ENCODE measurements at regions not wholly inside any gene's neighbourhood (a gene's known extent, or its start where the extent isn't known, plus 50 kb on each side); places are given as distances from the start of the nearest gene placed in this dataset.

- Histone ChIP-seq H3K27ac (ENCODE audit: low read depth, low read length) (no peak overlapping the region), H3K27me3 (ENCODE audit: insufficient read depth, low read length) (peaks cover 33% of the 10 kb centered on the region), H3K4me3 (ENCODE audit: low read depth, low read length) (no peak overlapping the region), H2AFZ (ENCODE audit: low read length, unreplicated experiment) (no peak overlapping the region), H3K79me2 (ENCODE audit: control insufficient read depth, insufficient read depth, low read length, unreplicated experiment) (no peaks in the 10 kb centered on the region), H3K36me3 (ENCODE audit: insufficient read depth, low read length) (no peaks in the 10 kb centered on the region), H3K4me1 (ENCODE audit: control insufficient read depth, insufficient read depth, low read length, unreplicated experiment) (no peaks in the 10 kb centered on the region)
These were observed 68.0 kb upstream of the NRIP1 start for GRCh38 chr21:15132781-15133180.

GRCh38 chr21:15134701-15135470, 70.1 kb upstream of the NRIP1 start:
- Histone ChIP-seq H3K27ac (ENCODE audit: low read depth, low read length) (no peak overlapping the region), H3K27me3 (ENCODE audit: insufficient read depth, low read length) (peaks cover 54% of the 10 kb centered on the region), H3K4me3 (ENCODE audit: low read depth, low read length) (no peak overlapping the region), H2AFZ (ENCODE audit: low read length, unreplicated experiment) (no peak overlapping the region), H3K79me2 (ENCODE audit: control insufficient read depth, insufficient read depth, low read length, unreplicated experiment) (no peaks in the 10 kb centered on the region), H3K36me3 (ENCODE audit: insufficient read depth, low read length) (no peaks in the 10 kb centered on the region), H3K4me1 (ENCODE audit: control insufficient read depth, insufficient read depth, low read length, unreplicated experiment) (no peaks in the 10 kb centered on the region)

GRCh38 chr21:15135867-15136629, 71.2 kb upstream of the NRIP1 start:
- H2AFZ ChIP-seq (ENCODE audit: low read length, unreplicated experiment): no peak overlapping the region
- H3K4me3 ChIP-seq (ENCODE audit: low read depth, low read length): no peak overlapping the region
- peaks cover 61% of the 10 kb centered on the region for H3K27me3 ChIP-seq (ENCODE audit: insufficient read depth, low read length)
- no peaks in the 10 kb centered on the region for H3K79me2 ChIP-seq (ENCODE audit: control insufficient read depth, insufficient read depth, low read length, unreplicated experiment)
- H3K36me3 ChIP-seq (ENCODE audit: insufficient read depth, low read length): no peaks in the 10 kb centered on the region
- no peaks in the 10 kb centered on the region for H3K4me1 ChIP-seq (ENCODE audit: control insufficient read depth, insufficient read depth, low read length, unreplicated experiment)
- H3K27ac ChIP-seq (ENCODE audit: low read depth, low read length): no peak overlapping the region

- Histone ChIP-seq H2AFZ (ENCODE audit: low read length, unreplicated experiment) (no peak overlapping the region), H3K79me2 (ENCODE audit: control insufficient read depth, insufficient read depth, low read length, unreplicated experiment) (no peaks in the 10 kb centered on the region), H3K4me3 (ENCODE audit: low read depth, low read length) (no peak overlapping the region), H3K4me1 (ENCODE audit: control insufficient read depth, insufficient read depth, low read length, unreplicated experiment) (no peaks in the 10 kb centered on the region), H3K36me3 (ENCODE audit: insufficient read depth, low read length) (no peaks in the 10 kb centered on the region), H3K27me3 (ENCODE audit: insufficient read depth, low read length) (peaks cover 48% of the 10 kb centered on the region), H3K27ac (ENCODE audit: low read depth, low read length) (no peak overlapping the region)
These were observed 73.7 kb upstream of the NRIP1 start for GRCh38 chr21:15138490-15138889.

GRCh38 chr21:15139898-15140297, 75.1 kb upstream of the NRIP1 start:
- no peaks in the 10 kb centered on the region for H3K36me3 ChIP-seq (ENCODE audit: insufficient read depth, low read length)
- H2AFZ ChIP-seq (ENCODE audit: low read length, unreplicated experiment): no peak overlapping the region
- H3K4me3 ChIP-seq (ENCODE audit: low read depth, low read length): no peak overlapping the region
- H3K27ac ChIP-seq (ENCODE audit: low read depth, low read length): no peak overlapping the region
- no peaks in the 10 kb centered on the region for H3K4me1 ChIP-seq (ENCODE audit: control insufficient read depth, insufficient read depth, low read length, unreplicated experiment)
- peaks cover 39% of the 10 kb centered on the region for H3K27me3 ChIP-seq (ENCODE audit: insufficient read depth, low read length)
- no peaks in the 10 kb centered on the region for H3K79me2 ChIP-seq (ENCODE audit: control insufficient read depth, insufficient read depth, low read length, unreplicated experiment)

- Histone ChIP-seq H2AFZ (ENCODE audit: low read length, unreplicated experiment) (no peak overlapping the region), H3K4me1 (ENCODE audit: control insufficient read depth, insufficient read depth, low read length, unreplicated experiment) (no peaks in the 10 kb centered on the region), H3K36me3 (ENCODE audit: insufficient read depth, low read length) (no peaks in the 10 kb centered on the region), H3K4me3 (ENCODE audit: low read depth, low read length) (no peak overlapping the region), H3K27me3 (ENCODE audit: insufficient read depth, low read length) (peaks cover 39% of the 10 kb centered on the region), H3K79me2 (ENCODE audit: control insufficient read depth, insufficient read depth, low read length, unreplicated experiment) (no peaks in the 10 kb centered on the region), H3K27ac (ENCODE audit: low read depth, low read length) (no peak overlapping the region)
These were observed 75.7 kb upstream of the NRIP1 start for GRCh38 chr21:15140321-15141019.

GRCh38 chr21:15141261-15141970, 76.6 kb upstream of the NRIP1 start:
- Histone ChIP-seq H3K4me1 (ENCODE audit: control insufficient read depth, insufficient read depth, low read length, unreplicated experiment) (no peaks in the 10 kb centered on the region), H3K79me2 (ENCODE audit: control insufficient read depth, insufficient read depth, low read length, unreplicated experiment) (no peaks in the 10 kb centered on the region), H2AFZ (ENCODE audit: low read length, unreplicated experiment) (no peak overlapping the region), H3K27me3 (ENCODE audit: insufficient read depth, low read length) (peaks cover 34% of the 10 kb centered on the region), H3K27ac (ENCODE audit: low read depth, low read length) (no peak overlapping the region), H3K36me3 (ENCODE audit: insufficient read depth, low read length) (no peaks in the 10 kb centered on the region), H3K4me3 (ENCODE audit: low read depth, low read length) (no peak overlapping the region)

- Histone ChIP-seq H3K27ac (ENCODE audit: low read depth, low read length) (no peak overlapping the region), H3K79me2 (ENCODE audit: control insufficient read depth, insufficient read depth, low read length, unreplicated experiment) (no peaks in the 10 kb centered on the region), H3K4me3 (ENCODE audit: low read depth, low read length) (no peak overlapping the region), H3K4me1 (ENCODE audit: control insufficient read depth, insufficient read depth, low read length, unreplicated experiment) (no peaks in the 10 kb centered on the region), H3K36me3 (ENCODE audit: insufficient read depth, low read length) (no peaks in the 10 kb centered on the region), H2AFZ (ENCODE audit: low read length, unreplicated experiment) (no peak overlapping the region), H3K27me3 (ENCODE audit: insufficient read depth, low read length) (peaks cover 15% of the 10 kb centered on the region; the same call in 1 of the 2 replicates)
These were observed 79.2 kb upstream of the NRIP1 start for GRCh38 chr21:15144026-15144425.

GRCh38 chr21:15148437-15148836, 83.6 kb upstream of the NRIP1 start:
- no peaks in the 10 kb centered on the region for H3K79me2 ChIP-seq (ENCODE audit: control insufficient read depth, insufficient read depth, low read length, unreplicated experiment)
- H2AFZ ChIP-seq (ENCODE audit: low read length, unreplicated experiment): no peak overlapping the region
- H3K36me3 ChIP-seq (ENCODE audit: insufficient read depth, low read length): no peaks in the 10 kb centered on the region
- no peaks in the 10 kb centered on the region for H3K4me1 ChIP-seq (ENCODE audit: control insufficient read depth, insufficient read depth, low read length, unreplicated experiment)
- H3K4me3 ChIP-seq (ENCODE audit: low read depth, low read length): no peak overlapping the region
- H3K27me3 ChIP-seq (ENCODE audit: insufficient read depth, low read length): no peaks in the 10 kb centered on the region
- H3K27ac ChIP-seq (ENCODE audit: low read depth, low read length): no peak overlapping the region

- H3K27me3 ChIP-seq (ENCODE audit: insufficient read depth, low read length): no peaks in the 10 kb centered on the region
- no peaks in the 10 kb centered on the region for H3K79me2 ChIP-seq (ENCODE audit: control insufficient read depth, insufficient read depth, low read length, unreplicated experiment)
- H3K36me3 ChIP-seq (ENCODE audit: insufficient read depth, low read length): no peaks in the 10 kb centered on the region
- H3K4me1 ChIP-seq (ENCODE audit: control insufficient read depth, insufficient read depth, low read length, unreplicated experiment): no peaks in the 10 kb centered on the region
- H3K27ac ChIP-seq (ENCODE audit: low read depth, low read length): no peak overlapping the region
- H3K4me3 ChIP-seq (ENCODE audit: low read depth, low read length): no peak overlapping the region
- no peak overlapping the region for H2AFZ ChIP-seq (ENCODE audit: low read length, unreplicated experiment)
These were observed 84.9 kb upstream of the NRIP1 start for GRCh38 chr21:15149600-15150224.
